GM18519 (cell line): ENCODE measurements at regions not wholly inside any gene's neighbourhood (a gene's known extent, or its start where the extent isn't known, plus 50 kb on each side); places are given as distances from the start of the nearest gene placed in this dataset.
"Not testable (repeated sequence)": the region's sequence is repeated elsewhere in the genome, so short reads cannot be mapped to it uniquely, and the experiment has no call there.

Experiments used
- ATAC-seq: cut with Tn5 transposase; IDR thresholded peaks from one replicate; pipeline ENCODE4 v1.9.1; 2021; ENCODE audit warnings: mild to moderate bottlenecking, moderate library complexity; ENCODE audit not compliant: unreplicated experiment, low FRiP score

DNA sequence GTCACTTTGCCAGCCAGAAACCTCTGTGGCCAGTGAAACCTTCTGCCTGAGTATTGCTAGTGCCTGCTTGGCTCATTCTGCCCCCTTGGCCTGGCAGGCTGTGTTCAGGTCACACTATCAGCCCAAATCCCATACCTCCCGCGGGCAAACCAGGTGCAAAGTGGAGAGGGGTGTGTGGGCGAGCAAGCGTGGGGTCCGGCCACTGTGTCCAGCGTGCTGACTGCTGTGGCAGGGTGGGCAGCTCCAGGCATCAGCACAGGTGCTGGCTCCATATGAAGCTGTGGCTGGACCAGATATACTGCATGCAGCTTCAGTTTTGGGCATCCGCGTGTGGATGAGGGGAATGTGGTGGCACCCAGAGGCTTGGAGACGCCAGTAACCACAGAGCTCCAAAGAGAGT, 576.5 kb upstream of the EDIL3 start:
- no peak for ATAC-seq

DNA sequence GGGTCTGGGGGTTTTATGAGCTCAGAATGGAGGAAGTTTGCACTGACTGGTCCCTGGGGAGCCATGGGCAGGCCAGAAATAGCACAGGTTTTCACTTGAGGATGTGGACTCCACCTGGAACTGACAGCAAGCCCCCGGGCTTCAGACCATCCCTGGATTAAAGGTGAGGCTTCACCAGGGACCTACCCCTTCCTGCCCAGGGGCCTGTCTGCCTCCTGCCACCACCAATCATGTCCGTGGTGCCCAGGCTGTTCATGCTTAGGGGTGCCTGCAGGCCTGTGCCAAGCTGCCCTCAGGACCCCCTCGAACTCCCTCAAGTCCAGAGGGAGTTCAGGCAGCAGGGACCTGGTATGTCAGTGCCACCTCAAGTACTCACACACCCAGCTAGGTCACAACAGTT, 577.2 kb upstream of the EDIL3 start:
- no peak for ATAC-seq

- ATAC-seq, result no peak
Measured at GRCh38 chr5:84983093-84983492, 598.4 kb upstream of the EDIL3 start.

- ATAC-seq, result no peak
Measured at GRCh38 chr5:84985148-84985547, 600.5 kb upstream of the EDIL3 start.

DNA sequence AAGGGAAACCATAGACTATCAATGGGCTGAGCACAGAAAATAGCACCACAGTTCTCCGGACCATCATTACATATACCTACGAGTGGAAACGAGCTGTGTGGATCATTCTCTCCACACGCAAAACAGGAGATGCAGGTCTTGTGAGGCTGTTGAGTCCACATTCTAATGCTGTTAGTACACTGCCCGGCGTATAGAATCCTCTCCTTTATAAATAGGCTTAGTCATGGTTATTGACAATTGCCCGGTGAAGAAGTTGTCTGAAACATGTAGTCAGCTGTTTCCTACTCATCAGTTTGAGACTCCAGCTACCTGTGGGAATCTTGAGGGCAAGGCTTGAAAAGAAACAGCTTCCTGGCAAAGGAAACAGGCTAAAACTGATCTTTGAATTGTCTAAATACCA, 602.0 kb upstream of the EDIL3 start:
- no peak for ATAC-seq

- ATAC-seq, result no peak
Measured at GRCh38 chr5:85000671-85001070, 616.0 kb upstream of the EDIL3 start.

DNA sequence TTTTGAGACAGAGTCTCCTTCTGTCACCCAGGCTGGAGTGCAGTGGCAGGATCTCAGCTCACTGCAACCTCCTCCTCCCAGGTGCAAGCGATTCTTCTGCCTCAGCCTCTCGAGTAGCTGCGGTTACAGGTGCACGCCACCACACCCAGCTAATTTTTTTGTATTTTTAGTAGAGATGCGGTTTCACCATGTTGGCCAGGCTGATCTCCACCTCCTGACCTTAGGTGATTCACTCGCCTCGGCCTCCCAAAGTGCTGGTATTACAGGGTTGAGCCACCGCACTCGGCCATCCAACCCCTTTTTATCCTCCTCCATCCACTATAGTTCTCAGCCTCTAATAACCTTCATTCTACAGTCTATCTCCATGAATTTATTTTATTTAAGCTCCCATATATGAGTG, 617.3 kb upstream of the EDIL3 start:
- not testable (repeated sequence) for ATAC-seq

DNA sequence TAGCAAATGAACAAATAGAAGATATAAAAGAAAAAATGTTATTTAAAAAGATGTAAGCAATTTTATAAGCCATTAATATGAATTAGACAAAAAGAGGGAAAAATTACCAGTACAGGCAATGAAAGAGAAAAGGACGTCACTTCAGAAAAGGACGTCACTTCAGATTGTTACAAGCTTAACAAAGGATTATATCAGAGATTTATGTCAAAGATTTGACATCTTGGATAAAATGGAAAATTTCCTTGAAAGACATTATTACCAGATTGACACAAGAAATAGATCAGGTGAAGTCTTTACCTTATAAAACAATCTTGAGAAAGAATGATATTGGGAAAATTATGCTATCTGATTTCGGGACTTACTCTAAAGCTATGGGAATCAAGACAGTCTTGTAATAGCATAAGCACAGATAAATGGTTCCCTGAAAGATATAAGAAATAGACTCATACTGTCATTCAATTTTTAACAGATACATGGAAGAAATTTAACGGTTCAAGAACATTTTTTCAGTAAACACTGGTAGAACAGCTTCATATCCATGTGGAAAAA, 625.4 kb upstream of the EDIL3 start:
- ATAC-seq, result no peak

DNA sequence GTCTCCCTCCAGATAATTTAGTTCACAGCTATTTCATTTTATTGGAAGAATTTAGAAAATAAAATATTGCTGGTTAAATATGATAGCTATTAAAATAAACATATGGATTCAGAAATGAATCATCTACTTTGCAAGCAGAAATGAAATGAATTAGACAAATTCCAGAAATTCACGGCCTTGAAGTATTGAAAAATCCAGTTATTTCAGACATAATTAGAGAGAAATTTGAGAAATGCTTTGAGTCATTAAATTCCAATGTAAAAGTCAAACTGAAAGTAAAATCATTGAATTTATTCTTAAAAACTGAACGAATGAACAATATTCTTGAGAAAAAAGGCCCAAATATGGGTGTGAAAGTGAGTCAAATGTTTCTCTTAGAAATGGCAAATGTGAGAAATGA, 632.6 kb upstream of the EDIL3 start:
- ATAC-seq, result no peak

DNA sequence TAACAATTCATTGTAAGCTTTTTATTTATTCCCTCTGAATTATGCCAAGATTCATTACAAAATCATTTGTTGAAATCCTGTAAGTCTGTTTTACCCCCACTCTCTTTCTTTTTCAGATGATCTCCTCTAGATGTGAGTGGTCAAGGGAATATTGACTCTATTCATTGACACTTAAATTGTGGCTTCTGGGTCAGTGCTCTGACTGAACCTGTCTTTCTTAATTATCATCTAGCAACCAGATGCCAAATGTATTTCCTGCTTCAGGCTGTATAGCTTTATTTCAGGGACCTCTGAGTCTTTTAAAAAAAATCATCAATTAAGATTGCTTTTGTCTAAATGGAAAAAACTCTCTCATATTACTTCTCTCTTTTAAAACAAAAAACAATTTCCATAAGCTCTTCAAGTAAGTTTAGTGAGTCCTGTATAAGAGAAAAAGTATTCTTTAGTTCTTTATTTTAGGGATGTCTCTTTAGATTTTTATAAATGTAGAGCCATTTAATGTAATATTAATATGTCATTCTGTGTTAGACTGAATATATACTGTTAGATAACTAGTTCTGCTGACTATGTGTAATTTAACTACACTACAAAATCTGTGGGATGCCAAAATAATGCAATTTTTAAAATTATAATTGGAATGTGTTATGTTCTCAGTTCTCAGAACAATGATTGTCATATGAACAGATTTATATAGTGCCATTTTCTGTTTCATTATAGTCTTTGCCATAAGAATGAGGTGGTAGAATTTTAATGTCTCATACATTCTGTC, 645.8 kb upstream of the EDIL3 start:
- ATAC-seq, result no peak

- no peak for ATAC-seq
Measured at GRCh38 chr5:85049020-85049419, 664.3 kb upstream of the EDIL3 start.

DNA sequence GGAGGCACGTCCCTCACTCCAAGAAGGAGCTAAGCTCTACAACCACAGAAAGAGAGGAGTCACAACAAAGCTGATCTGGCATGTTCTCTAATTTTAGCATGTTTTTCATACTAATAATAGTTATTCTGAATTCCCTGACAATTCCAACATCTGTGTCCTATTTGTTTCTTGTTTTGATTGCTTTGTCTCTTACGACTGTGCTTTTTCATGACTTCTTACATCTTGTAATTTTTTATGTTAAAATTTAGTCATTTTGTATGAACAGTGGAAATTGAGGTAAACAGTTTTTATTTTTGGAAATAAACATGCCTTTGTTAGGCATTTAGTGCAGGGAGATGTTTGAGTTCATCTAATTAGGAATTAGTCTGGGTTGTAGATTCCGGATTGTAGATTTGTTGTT, 668.1 kb upstream of the EDIL3 start:
- ATAC-seq, result no peak

- no peak for ATAC-seq
Measured at GRCh38 chr5:85069659-85070640, 685.3 kb upstream of the EDIL3 start.

DNA sequence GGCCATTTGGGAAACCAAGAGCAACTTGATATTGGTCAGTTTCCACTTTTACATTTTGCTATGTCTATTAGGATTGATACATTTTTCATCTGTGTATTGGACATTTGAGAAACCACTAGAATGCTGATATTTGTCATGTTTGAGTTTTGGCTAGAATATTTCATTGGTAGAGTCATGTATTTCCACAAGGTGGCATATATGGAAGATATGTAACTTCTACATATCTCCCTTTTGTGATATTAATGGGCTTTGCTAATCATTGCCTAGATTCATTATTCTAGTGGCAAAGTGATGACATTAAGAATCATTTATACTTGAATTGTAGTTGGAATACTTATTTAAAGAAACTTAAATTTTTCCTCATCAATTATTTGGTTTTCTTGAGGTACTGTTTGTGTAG, 692.9 kb upstream of the EDIL3 start:
- no peak for ATAC-seq

DNA sequence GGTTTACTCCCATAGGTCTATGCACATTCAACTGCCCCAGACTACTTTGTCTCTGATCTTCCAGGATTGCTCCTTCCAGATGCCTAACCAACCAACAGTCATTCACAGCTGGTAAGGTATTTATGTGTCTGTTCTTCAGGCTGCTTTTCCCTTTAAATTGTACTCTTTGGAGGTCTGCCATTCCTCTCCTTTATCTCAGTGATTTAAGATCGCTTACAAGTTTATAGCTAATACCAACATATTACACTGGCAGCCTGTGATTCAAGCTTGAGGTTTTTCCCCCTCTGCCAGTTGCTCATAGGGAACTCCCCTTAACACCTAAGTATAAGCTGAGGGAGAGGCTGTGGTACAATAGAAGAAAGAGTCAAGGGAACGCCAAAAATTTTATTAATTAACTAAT, 711.7 kb upstream of the EDIL3 start:
- no peak for ATAC-seq

DNA sequence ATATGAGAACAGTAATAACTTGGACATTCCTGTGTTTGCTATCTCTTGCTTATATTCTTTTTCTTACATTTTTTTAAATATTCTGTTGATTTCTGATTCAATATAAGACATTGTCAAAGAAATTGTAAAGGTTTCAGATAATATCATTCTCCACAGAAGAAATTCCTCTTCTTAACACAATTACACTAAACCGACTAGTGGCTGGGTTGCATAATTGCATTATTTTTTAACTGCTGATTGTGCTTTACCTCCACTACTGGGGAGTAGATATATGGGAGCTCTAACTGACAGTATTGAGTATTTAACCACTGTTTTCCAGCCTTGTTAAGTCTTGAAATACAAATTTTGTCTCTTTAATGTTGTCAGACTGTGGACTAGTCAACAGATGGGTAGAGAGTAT, 723.8 kb upstream of the EDIL3 start:
- no peak for ATAC-seq

- ATAC-seq, result no peak
Measured at GRCh38 chr5:85109616-85110015, 724.9 kb upstream of the EDIL3 start.

DNA sequence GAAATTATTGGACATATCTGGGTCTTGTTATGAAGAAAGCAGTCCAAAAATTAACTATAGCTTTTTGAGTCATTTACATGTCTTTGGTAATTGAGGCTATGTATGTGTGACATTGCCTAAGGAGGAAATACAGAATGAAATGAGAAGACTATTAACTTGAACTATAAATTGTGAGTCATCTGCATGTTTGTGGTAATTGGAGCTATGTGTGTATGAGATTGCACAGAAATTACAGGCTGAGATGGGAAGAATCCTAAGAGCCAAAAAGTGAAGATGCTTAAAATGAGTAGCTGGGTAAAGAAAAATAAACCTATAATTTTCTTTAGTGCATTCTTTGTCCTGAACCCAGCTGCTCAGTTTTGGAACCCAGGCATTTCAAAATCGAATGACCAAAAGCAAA, 747.6 kb upstream of the EDIL3 start:
- ATAC-seq, result no peak

DNA sequence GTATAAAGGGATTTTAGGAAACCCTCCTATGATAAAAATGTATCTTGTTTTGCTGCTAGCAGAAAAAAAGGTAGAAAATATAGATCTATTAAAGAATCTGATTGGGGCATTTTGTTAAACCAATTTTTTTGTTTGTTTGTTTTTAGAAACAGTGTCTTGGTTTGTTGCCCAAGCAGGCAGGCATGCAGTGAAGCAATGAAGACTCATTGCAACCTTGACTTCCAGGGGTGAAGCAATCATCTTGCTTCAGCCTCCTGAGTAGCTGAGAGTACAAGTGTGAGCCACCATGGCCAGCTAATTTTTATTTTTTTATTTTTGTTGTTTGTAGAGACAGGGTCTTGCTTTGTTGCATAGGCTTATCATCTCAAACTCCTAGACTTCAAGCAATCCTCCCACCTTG, 755.8 kb upstream of the EDIL3 start:
- no peak for ATAC-seq

GRCh38 chr5:85143138-85143537, 758.5 kb upstream of the EDIL3 start:
- no peak for ATAC-seq

DNA sequence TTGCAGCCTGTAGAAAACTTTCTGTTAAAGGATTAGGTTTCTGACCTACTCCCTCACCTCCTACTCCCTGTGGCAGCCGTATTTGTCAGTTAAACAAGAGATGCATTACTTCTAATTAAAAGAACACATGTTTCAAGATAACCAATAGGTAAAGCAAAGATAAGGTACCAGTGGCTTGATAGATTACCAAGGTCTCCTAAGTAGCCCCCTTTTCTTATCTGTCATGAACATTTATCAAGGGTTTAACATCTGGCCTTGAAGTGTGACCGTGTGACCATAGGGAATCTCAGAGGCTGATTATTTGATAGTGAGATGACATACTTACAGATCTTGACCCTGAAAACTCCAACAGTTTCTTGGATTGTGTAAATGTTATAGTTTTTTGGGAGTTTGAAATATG, 764.0 kb upstream of the EDIL3 start:
- no peak for ATAC-seq
